H1 (cell line): ENCODE measurements at regions not wholly inside any gene's neighbourhood (a gene's known extent, or its start where the extent isn't known, plus 50 kb on each side); places are given as distances from the start of the nearest gene placed in this dataset.

Experiments
- BCL11A ChIP-seq, 2 experiments: IDR thresholded peaks; one replicate each; pipeline ENCODE4 v1.6.1; 2011; ENCODE audit warnings: low read depth in 2 of 2, low read length in 2 of 2, mild to moderate bottlenecking in 2 of 2
- CEBPB ChIP-seq: IDR thresholded peaks from 2 replicates; pipeline ENCODE4 v1.6.1; 2012; ENCODE audit warnings: low read depth, low read length
- NRF1 ChIP-seq: IDR thresholded peaks from 2 replicates; pipeline ENCODE4 v1.6.1; 2011; ENCODE audit warnings: mild to moderate bottlenecking, low read depth, low read length, improper control_type of control experiment
- SIRT6 ChIP-seq: IDR thresholded peaks from one replicate; pipeline ENCODE4 v1.7.1; 2012; ENCODE audit warnings: low read length, inconsistent platforms
- SUZ12 ChIP-seq: fragments of 200-600 bp; sonication (generic); IDR thresholded peaks from 2 replicates; pipeline ENCODE4 v1.6.1; 2012; ENCODE audit warnings: mild to moderate bottlenecking, inconsistent platforms, low read length, moderate library complexity, mixed read lengths
- USF2 ChIP-seq: IDR thresholded peaks from 2 replicates; pipeline ENCODE4 v1.6.1; 2011; ENCODE audit warnings: low read length, improper control_type of control experiment
- TF ChIP-seq, protein P1 (sequence below): fragments of 300-600 bp; sonication (generic); IDR thresholded peaks from 2 replicates; pipeline ENCODE4 v1.7.1; 2012; ENCODE audit warnings: low read length, moderate library complexity, mild to moderate bottlenecking, inconsistent platforms; ENCODE audit not compliant: insufficient replicate concordance

GRCh38 chr2:226017107-226017506, 617.6 kb downstream of the NYAP2 start (continued):
- TF ChIP-seq, protein P1, sequence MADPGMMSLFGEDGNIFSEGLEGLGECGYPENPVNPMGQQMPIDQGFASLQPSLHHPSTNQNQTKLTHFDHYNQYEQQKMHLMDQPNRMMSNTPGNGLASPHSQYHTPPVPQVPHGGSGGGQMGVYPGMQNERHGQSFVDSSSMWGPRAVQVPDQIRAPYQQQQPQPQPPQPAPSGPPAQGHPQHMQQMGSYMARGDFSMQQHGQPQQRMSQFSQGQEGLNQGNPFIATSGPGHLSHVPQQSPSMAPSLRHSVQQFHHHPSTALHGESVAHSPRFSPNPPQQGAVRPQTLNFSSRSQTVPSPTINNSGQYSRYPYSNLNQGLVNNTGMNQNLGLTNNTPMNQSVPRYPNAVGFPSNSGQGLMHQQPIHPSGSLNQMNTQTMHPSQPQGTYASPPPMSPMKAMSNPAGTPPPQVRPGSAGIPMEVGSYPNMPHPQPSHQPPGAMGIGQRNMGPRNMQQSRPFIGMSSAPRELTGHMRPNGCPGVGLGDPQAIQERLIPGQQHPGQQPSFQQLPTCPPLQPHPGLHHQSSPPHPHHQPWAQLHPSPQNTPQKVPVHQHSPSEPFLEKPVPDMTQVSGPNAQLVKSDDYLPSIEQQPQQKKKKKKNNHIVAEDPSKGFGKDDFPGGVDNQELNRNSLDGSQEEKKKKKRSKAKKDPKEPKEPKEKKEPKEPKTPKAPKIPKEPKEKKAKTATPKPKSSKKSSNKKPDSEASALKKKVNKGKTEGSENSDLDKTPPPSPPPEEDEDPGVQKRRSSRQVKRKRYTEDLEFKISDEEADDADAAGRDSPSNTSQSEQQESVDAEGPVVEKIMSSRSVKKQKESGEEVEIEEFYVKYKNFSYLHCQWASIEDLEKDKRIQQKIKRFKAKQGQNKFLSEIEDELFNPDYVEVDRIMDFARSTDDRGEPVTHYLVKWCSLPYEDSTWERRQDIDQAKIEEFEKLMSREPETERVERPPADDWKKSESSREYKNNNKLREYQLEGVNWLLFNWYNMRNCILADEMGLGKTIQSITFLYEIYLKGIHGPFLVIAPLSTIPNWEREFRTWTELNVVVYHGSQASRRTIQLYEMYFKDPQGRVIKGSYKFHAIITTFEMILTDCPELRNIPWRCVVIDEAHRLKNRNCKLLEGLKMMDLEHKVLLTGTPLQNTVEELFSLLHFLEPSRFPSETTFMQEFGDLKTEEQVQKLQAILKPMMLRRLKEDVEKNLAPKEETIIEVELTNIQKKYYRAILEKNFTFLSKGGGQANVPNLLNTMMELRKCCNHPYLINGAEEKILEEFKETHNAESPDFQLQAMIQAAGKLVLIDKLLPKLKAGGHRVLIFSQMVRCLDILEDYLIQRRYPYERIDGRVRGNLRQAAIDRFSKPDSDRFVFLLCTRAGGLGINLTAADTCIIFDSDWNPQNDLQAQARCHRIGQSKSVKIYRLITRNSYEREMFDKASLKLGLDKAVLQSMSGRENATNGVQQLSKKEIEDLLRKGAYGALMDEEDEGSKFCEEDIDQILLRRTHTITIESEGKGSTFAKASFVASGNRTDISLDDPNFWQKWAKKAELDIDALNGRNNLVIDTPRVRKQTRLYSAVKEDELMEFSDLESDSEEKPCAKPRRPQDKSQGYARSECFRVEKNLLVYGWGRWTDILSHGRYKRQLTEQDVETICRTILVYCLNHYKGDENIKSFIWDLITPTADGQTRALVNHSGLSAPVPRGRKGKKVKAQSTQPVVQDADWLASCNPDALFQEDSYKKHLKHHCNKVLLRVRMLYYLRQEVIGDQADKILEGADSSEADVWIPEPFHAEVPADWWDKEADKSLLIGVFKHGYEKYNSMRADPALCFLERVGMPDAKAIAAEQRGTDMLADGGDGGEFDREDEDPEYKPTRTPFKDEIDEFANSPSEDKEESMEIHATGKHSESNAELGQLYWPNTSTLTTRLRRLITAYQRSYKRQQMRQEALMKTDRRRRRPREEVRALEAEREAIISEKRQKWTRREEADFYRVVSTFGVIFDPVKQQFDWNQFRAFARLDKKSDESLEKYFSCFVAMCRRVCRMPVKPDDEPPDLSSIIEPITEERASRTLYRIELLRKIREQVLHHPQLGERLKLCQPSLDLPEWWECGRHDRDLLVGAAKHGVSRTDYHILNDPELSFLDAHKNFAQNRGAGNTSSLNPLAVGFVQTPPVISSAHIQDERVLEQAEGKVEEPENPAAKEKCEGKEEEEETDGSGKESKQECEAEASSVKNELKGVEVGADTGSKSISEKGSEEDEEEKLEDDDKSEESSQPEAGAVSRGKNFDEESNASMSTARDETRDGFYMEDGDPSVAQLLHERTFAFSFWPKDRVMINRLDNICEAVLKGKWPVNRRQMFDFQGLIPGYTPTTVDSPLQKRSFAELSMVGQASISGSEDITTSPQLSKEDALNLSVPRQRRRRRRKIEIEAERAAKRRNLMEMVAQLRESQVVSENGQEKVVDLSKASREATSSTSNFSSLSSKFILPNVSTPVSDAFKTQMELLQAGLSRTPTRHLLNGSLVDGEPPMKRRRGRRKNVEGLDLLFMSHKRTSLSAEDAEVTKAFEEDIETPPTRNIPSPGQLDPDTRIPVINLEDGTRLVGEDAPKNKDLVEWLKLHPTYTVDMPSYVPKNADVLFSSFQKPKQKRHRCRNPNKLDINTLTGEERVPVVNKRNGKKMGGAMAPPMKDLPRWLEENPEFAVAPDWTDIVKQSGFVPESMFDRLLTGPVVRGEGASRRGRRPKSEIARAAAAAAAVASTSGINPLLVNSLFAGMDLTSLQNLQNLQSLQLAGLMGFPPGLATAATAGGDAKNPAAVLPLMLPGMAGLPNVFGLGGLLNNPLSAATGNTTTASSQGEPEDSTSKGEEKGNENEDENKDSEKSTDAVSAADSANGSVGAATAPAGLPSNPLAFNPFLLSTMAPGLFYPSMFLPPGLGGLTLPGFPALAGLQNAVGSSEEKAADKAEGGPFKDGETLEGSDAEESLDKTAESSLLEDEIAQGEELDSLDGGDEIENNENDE: no peak
- no peak for TF ChIP-seq CEBPB
- no peak for TF ChIP-seq SUZ12
- TF ChIP-seq NRF1: no peak
- no peak for TF ChIP-seq USF2
- no peak for TF ChIP-seq SIRT6
- no peak for TF ChIP-seq BCL11A (IDR thresholded peaks at IDR 0.05; ENCODE audit: low read depth in 2 of 2, low read length in 2 of 2)
